NCI-H146 treated with DMSO at 0.1 percent for 48 hours (cell line): ENCODE measurements at regions not wholly inside any gene's neighbourhood (a gene's known extent, or its start where the extent isn't known, plus 50 kb on each side); places are given as distances from the start of the nearest gene placed in this dataset.
"Not testable (repeated sequence)": the region's sequence is repeated elsewhere in the genome, so short reads cannot be mapped to it uniquely, and the experiment has no call there.

Source experiments
- DNase-seq: peaks from one replicate; lab custom pipeline; 2025; ENCODE audit not compliant: unreplicated experiment; lab: John Stamatoyannopoulos, UW

DNA sequence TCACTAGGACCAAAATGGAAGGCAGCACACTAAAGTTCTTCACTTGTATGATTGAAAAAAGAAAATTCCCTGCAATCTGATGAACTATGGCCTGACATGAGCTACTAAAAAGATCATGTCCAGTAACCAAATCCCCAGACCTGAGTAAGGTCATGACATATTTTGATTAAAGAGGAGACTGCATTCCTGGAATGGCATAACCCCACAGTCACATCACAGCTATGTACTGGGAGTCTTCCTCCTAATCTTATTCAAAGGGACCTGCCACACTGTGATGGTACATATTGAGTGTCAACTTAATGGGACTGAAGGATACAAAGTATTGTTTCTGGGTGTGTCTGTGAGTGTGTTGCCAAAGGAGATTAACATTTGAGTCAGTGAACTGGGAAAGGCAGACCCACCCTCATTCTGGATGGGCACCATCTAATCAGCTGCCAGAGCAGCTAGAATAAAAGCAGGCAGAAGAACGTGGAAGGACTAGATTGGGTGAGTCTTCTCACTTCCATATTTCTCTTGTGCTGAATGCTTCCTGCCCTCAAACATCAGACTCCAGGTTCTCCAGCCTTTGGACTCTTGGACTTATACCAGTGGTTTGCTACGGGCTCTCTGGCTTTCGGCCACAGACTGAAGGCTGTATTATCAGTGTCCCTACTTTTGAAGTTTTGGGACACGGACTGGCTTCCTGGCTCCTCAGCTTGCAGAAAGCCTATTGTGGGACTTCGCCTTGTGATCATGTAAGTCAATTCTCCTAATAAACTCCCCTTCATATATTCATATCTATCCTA, 345.0 kb downstream of the TMEM38B start:
- DNase-seq: no peak

DNA sequence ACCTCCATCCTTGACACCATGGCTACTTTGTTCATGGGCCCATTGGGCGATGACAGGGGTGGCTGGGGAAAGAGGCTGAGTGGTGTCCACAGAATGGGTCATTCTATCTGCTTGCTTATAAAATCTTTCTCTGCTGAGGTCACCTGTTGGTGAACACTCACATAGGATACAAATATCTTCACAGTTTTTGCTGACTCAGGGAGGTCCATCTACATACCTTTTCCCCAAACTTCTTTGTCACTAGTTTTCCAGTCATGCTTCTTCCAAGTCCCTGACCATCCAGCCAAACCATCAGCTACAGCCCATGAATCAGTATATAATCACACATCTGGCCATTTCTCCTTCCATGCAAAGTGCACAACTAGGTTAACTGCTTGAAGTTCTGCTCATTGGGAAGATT, 347.6 kb downstream of the TMEM38B start:
- DNase-seq: not testable (repeated sequence)

DNA sequence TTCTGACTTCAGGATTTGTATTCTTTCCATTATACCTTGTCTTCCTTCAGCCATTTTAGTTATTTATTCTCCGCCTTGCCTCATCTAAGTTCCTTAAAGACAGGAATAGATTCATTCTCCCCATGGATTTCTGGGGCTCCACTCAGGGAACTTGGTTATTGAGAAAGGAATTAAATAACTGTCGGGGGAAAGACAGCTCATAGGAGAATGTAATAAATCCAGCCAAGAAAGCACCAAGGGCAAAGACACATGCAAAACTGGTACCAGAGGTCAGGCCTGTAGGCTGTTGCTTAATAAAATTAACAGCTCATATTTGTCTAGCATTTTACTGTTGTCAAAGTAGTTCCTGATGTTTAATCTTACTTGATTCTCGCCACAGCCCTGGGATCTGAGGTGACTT, 357.2 kb downstream of the TMEM38B start:
- no peak for DNase-seq

DNA sequence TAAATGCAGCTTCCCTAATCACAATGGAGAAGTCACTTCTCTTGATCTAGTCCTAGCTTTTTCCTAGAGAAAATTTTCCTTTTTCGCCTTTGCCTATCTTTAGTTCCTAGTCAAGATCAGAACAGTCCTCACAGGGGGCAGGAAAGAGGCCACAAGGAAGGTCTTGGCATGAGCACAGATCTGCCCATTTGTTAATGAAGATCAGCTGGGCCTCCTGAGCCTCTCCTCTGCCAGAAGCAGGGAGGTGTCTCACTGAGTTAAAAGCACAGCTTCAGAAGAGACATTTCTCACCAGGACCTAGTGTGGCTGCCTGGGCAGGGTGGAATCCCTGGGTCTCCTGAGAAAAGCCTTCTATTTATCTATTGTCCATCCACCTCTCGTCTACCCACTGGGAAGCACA, 357.8 kb downstream of the TMEM38B start:
- no peak for DNase-seq

DNA sequence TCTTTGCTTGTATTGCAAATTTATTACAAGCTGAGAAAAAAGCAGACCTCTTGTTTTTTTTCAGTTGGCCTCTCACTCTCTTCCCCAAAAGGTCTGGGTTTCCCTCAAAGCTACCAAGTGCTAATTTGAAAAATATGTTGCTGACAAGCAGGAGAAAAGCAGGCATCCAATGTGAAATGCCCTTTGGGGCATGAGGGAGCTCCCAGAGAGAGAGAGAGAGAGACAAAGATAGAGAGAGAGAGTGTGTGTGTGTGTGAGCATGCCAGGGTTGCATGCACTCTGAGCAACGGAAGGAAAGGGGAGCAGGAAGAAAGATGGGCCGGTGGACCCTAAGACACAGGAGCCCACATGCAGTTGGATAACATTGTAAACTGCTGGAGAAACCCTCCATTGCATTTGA, 358.4 kb downstream of the TMEM38B start:
- no peak for DNase-seq

DNA sequence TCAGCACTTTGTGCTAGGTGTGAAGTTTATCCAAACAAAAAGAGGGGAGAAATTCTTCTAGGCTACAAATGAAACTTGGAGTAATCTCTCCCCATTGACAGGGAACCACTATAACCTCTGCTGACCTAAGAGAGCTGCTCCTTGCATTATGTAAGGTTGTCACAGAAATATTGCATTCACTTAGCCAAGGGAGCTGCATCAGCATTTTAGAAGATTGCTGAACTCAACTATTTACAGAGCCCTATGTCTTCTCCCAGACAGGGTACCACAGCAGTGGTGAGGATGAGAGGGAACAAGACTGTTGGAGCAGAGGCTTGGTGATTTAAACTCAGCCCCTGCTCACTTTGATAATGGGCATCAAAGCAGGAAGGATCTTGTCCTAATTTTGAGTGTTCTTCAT, 362.0 kb downstream of the TMEM38B start:
- DNase-seq: no peak

DNA sequence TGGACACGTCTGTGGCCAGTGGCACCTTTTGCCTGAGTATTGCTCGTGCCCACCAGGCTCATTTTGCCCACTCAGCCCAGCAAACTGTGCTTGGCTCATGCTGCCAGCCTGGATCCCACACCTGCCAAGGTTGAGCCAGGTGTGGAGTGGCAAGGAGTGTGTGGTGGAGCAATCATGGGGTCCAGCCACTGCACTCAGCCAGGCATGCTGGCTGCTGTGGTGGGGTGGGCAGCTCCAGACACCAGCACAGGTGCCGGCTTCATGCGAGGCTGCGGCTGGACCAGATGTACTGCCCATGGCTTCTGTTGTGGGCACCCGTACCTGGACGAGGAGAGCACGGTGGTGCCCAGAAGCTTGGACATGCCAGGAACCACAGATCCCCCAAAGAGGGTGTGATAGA, 364.1 kb downstream of the TMEM38B start:
- no peak for DNase-seq

DNA sequence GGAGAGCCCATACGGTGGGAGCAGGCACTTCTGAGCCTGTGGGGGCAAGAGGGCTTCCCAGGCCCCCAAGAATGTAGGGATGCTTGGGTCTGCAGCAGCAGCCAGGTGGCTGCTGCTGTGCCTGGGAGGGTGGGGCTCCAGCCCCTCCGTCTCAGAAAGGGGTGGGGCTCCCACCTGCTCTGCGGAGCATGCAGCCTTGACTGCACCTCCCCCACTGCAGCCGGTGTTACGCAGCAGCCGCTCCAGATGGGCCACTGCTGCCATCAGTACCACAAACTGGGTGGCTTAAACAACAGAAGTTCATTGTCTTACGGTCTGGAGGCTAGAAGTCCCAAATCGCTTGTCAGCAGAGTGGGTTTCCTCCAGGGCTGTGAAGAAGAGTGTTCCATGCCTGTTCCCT, 365.5 kb downstream of the TMEM38B start:
- DNase-seq: no peak

DNA sequence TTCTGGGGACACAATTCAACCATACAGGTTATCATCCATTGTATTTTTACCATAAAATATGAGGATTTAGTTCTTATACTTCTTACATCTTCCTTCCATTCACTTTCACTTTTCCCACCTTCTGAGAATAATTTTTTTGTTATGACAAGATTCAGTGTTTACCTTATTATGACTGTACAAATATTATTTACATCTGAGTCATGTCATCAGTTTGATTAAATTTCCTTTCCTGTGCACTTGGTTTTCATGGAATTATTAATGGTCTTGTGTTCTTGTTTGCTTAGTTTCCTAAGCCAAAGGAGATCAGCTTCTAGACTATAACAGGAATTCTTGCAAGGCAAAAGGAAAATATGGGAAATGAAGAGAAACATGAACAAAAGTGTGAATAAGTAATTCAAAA, 366.5 kb downstream of the TMEM38B start:
- no peak for DNase-seq

DNA sequence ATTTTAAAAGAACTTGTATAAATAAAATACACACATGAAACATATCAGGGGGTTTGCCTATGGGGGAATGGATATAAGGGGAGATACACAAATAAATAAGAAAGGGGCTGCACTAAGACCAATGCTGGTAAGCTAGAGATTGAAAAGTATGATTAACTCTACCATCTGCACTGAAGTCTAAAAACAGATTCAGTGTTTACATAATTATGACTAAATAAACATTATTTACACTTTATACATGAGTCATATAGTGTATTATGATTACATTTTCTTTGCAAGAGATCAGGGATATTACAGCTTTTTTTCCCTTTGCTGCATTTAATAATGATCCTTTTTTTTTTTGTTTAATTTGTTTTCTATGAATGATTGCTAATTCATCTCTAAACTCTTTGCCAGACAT, 367.9 kb downstream of the TMEM38B start:
- no peak for DNase-seq

DNA sequence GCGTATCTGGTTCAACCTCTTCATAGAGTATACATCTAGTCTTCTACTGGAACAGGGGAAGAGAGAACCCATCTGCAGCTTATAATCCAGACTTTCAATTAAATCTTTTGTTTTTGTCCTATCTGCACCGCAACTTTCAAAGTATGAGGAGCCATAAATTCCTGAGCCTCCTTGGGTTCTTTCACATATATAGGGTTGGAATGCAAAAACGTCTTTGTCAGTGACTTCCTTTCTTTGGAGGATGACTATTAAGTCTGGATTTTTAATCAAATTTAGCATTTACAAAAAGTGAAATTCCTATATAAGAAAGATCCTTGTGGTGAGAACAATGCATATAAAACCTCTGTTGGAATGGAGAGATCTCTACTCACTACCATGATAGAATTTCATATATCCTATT, 370.8 kb downstream of the TMEM38B start:
- DNase-seq: no peak

DNA sequence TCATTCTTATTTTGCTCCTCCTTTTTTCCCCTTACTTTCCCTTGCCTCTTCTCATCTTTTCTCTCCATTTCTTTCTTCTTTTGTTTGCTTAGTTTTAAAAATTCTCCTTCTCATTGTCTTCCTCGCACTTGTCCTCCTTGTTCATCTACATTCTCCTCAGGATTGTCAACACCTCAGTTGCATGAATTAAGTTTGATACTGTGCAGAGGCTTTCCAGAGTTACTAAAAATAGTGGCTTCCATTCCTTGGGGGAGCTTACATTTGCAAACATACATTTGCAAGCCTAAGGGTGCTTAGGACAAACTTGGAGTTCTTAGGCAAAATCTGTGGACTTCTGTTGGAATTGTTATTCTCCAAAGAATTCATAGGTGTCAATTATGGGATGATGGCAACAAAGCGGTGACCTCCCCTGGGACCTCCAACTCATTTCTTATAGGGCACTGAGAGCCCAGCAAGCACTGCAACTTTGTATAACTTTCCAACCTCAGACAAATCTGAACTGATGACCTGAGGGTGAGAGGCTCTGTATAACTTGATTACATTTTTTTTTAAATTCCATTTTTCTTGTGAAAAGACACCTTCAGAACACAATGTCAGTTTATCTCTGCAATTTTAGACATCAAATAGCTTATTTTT, 371.4 kb downstream of the TMEM38B start:
- no peak for DNase-seq

DNA sequence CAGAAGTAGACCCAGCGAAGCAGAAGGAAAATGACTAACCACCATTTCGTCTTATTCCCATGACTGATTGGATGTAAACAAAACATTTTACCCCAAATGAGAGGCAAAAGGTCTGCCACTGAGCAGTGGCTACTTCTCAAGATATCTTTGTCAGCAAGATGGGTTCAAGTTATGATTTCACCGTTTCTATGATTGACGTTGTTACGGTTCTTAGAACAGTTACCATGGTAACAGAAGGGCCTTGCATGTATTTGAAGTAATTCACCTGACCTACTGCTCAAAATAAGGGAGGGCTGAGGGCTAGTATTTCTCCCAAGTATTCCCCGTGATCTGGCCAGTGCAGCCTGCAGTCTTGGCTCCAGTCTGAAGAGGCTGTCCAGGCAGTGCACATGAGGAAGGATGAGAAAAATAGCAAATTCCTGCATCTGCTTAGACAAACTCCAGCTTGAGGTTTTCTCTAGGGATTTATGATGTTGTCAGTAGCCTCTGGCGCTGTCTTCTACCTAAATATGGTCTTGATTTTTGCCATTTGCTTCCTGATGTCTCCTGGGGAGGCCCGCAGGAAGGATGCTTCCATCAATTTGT, 372.7 kb downstream of the TMEM38B start:
- no peak for DNase-seq

DNA sequence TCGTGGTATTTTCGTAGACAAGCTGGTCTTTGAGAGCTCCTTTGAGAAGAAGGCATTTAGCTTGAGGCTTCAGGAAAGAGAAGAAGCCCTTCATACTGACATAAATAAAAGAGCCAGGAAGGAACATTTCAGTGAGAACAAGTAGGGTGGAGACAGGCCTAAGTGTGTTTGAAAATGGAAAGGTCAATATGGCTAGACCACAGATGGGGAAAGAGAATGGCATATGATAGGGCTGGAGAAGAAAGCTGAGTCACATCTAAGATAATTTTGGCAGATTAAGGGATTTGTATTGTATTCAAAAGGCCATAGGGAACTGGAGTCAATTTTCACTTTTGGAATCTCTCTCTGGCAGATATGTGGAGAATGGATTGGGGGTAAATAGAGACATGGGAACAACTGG, 374.9 kb downstream of the TMEM38B start:
- no peak for DNase-seq

DNA sequence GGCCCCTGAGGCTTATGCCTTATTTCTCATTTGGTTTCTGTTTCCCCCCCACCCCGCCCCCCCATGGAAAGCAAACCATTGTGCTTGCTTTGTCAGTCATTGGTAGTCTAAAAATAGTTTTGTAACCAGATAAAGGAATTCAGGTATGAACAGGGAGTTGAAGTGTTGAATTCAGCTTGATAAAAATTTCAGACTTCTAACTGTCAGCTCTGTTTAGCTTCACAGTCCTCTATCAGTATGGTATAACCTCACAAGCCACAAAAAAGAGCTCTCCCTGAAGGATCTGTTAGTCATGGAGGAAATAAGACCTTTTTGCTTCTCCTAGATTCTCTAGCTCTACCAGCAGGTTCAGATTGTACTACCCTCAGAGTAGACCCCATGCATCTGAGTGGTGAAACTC, 378.1 kb downstream of the TMEM38B start:
- no peak for DNase-seq

DNA sequence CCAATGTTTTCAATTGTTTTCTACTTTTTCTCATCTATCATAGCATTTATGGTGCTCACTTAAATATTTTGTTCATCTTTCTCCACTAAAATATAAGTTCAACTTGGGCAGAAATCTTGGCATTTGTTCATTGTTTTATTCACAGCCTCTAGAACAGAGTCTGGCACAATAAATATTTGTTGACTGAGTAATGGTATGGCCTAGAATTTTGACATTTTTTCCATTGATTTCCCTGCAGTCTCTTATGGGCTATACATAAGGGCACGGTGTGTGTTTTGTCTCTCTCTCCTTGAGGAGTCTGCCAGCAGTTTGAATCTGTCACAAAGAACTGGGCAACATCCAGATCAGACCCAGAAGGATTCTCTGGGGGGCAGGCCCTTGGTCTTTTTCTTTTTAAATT, 379.7 kb downstream of the TMEM38B start:
- no peak for DNase-seq

DNA sequence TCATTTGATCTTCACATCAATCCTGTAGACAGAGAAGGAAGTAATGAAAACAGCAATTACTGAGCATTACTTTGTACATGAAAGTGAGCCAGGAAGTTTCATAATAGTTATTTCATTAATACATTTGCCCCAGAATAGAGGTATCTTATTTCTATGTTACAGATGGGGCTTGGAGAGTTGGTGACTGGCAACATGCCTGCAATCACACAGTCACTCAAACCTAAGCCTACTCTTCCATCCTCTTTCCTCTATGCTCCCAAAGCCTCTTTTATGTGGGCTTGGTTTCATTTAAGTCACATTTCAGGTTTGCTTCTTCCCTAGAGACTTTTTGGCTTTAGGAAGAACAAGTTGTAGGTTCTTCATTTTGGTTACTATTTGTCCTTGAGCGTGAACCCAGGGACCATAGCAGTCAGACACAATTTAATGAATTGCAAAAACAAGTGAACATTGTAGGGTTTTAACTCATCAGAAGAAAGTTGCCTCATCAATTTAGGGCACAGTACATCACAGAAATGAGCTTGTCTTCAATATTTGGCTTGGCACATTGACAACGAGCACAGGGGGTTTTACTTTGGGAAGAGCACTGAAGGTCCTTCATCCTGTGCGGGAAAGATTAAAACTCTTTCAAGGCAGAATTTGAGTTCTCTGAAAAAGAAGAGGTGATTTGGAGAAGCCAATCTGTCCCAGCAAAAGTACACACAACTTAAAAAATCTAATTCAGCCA, 381.1 kb downstream of the TMEM38B start:
- no peak for DNase-seq

DNA sequence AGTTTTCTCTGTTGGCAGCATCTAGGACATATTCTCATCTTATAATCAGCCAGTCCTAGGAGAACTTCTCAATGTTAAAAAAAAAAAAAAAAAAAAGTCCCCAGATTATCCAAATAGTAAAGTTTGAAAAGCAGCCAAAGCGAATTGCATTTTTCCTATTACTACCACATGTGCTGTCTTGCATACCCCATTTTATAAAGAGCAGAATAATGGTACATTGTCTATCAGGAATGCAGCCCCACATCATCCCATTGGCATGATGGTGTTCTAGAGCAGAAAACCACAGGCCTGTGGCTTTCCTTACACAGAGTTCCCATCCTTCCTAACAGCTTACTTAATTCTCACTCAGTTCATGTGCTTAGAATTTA, 381.6 kb downstream of the TMEM38B start:
- DNase-seq: no peak

DNA sequence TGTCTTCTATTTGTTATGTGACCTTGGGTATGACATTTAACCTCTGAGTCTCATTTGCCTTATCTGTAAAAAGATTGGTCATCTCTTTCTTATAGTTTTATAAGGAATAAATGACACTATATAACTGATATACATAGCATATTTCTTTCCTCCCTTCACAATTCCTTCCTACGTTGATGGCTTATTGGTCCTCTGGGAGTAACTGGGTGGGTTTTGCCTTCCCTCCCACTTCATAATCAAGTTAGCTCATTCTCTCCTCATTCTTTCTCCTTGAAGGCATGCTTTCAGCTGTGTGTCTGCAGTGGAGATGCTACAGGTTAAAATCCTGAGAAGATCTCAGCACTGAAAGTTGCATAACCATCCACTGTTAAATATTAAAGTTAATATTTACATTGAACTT, 382.4 kb downstream of the TMEM38B start:
- no peak for DNase-seq

DNA sequence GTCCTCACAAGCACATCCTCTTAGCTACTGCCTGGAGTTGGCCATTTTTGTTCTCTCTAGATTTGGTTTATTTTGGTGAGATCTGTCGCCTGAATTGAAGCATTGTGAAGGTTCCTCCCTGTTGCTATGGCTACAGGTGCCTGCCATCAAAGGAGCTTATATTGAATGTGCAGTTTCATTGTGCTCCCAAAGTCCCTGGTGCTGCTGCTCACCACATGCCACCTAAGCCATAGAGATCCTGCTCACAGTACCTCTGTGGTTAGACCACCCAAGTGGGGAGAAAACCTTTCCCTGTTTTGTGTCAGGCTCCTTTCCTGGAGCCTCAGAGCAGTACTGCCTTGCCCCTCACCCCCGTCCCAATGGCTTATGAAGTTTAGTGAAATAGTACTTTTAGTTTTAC, 383.4 kb downstream of the TMEM38B start:
- DNase-seq: no peak

DNA sequence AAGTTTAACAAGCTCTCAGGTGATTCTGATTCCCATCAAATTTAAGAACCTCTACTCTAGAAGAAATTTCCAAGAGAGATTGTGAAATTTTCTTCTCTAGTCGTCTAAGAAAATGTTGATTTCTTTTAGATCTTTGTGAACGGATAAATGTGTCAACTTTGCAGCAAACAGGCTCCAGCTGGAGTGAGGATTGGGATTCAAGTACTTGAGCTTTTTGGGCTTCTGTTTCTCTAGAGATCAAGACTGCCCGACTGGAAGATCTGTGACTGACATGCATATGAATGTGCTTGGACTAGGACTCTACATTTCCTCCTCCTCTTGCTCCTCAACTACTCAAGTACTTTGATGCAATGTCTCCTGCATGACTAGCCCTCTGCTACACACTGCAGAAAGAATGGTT, 388.3 kb downstream of the TMEM38B start:
- no peak for DNase-seq

DNA sequence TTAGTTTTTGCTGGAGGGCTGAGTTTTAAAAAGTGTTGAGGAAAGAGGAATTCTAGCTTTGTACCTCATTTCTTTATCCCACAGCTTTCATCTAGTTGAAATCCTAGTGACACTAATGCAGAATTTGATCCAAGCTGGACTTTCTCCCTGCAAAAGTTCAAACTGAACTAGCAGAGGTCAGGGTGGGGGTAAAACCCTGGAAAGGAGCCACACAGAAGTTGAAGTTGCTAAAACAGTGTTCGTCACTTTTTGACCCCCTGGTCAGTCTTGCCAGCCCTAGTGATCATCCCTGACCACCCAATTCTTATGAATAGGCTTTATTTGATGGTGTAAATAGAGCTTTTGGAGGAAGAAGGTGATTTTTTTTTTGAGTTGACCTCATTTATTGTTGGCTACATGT, 390.4 kb downstream of the TMEM38B start:
- no peak for DNase-seq
